ENCODE measurements at regions not wholly inside any gene's neighbourhood (a gene's known extent, or its start where the extent isn't known, plus 50 kb on each side); places are given as distances from the start of the nearest gene placed in this dataset.

DNA sequence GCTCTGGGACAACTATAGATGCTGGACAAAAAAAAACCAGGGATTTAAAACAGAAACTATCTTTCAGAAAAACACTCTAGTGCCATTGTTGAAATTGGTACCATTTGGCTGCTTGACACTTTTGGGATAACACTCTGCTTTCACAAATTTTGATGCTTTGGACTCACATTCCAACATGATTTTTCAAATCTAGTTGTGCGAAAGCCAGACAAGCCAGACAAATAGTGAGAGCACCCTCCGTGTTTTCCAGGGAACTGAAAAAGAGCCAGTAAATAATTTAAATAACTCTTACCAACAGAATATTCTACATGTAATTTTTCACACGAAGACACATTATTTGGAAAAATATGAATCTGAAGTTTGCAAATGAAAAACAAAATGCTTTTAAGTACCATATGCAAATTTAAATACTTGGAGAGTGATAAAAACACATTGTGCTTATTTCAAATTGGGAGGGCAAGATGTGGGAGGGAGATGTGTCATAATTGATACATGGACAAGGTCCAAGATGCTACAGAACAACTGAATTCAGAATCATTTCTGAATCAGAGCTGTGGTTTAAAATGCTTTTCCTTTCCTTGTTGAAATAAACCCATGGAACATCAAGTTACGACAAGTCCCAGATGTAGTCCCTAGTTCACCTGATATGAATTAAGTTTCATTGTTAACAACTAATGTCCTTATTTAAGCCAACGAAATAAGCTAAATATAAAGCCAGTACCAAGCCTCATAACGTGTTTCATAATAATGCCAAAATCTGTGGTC, 144.2 kb upstream of the SOX2 start:
- Histone ChIP-seq H4K20me1 (ENCODE audit: control insufficient read depth, insufficient read depth, low read depth, low read length) (no peaks in the 10 kb centered on the region), H3K27me3 (ENCODE audit: control insufficient read depth, low read length) (no peaks in the 10 kb centered on the region), H3F3A (ENCODE audit: control insufficient read depth, insufficient read depth) (no peaks in the 10 kb centered on the region), H3K9me2 (replicated peaks; ENCODE audit: control insufficient read depth, low read length) (no peaks in the 10 kb centered on the region), H3K27ac (ENCODE audit: low read depth, low read length) (no peak overlapping the region), H3K9me3 (ENCODE audit: control insufficient read depth, insufficient read depth, low read length) (no peaks in the 10 kb centered on the region), H3K4me2 (ENCODE audit: low read length) (no peak overlapping the region), H3K36me3 (ENCODE audit: control insufficient read depth, low read length) (no peaks in the 10 kb centered on the region), H3K4me1 (ENCODE audit: control insufficient read depth, low read length) (peaks cover 6% of the 10 kb centered on the region; the same call in 1 of the 2 replicates), H3K79me2 (ENCODE audit: control insufficient read depth, low read length) (no peaks in the 10 kb centered on the region), H3K4me3 (ENCODE audit: low read length) (no peak overlapping the region)
- TF ChIP-seq, protein P1, sequence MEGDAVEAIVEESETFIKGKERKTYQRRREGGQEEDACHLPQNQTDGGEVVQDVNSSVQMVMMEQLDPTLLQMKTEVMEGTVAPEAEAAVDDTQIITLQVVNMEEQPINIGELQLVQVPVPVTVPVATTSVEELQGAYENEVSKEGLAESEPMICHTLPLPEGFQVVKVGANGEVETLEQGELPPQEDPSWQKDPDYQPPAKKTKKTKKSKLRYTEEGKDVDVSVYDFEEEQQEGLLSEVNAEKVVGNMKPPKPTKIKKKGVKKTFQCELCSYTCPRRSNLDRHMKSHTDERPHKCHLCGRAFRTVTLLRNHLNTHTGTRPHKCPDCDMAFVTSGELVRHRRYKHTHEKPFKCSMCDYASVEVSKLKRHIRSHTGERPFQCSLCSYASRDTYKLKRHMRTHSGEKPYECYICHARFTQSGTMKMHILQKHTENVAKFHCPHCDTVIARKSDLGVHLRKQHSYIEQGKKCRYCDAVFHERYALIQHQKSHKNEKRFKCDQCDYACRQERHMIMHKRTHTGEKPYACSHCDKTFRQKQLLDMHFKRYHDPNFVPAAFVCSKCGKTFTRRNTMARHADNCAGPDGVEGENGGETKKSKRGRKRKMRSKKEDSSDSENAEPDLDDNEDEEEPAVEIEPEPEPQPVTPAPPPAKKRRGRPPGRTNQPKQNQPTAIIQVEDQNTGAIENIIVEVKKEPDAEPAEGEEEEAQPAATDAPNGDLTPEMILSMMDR (IDR thresholded peaks at IDR 0.05; ENCODE audit: low read depth, low read length, poor library complexity, severe bottlenecking), result no peak
- no peak for TF ChIP-seq EZH2phosphoT487 (IDR thresholded peaks at IDR 0.05; ENCODE audit: borderline replicate concordance, low read length)

DNA sequence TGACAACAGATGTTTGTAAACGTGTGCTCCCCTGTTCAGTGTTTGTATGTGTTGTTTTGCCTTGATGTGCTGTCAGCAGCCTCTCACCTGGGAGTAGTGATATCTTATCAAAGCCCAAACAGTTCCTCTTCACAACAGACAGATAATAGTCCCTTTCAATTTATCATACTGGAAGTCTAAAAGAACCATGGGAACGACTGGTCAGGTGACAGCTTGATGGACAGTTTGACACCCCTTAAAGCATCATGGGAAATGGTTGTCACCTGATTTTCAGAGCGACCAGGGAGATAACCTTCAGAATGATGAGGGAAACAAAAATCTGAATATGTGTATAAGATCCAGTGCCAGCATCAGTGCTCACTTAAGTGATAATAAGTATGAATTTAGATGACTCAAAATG, 146.3 kb upstream of the SOX2 start:
- Histone ChIP-seq H3K9me2 (replicated peaks; ENCODE audit: control insufficient read depth, low read length) (no peaks in the 10 kb centered on the region), H3K27ac (ENCODE audit: low read depth, low read length) (no peak overlapping the region), H3K4me2 (ENCODE audit: low read length) (no peak overlapping the region), H3K79me2 (ENCODE audit: control insufficient read depth, low read length) (no peaks in the 10 kb centered on the region), H3F3A (ENCODE audit: control insufficient read depth, insufficient read depth) (no peaks in the 10 kb centered on the region), H4K20me1 (ENCODE audit: control insufficient read depth, insufficient read depth, low read depth, low read length) (no peaks in the 10 kb centered on the region), H3K36me3 (ENCODE audit: control insufficient read depth, low read length) (no peaks in the 10 kb centered on the region), H3K27me3 (ENCODE audit: control insufficient read depth, low read length) (no peaks in the 10 kb centered on the region), H3K9me3 (ENCODE audit: control insufficient read depth, insufficient read depth, low read length) (no peaks in the 10 kb centered on the region), H3K4me3 (ENCODE audit: low read length) (no peak overlapping the region), H3K4me1 (ENCODE audit: control insufficient read depth, low read length) (peaks cover 13% of the 10 kb centered on the region)
- TF ChIP-seq EZH2phosphoT487 (IDR thresholded peaks at IDR 0.05; ENCODE audit: borderline replicate concordance, low read length), result no peak

DNA sequence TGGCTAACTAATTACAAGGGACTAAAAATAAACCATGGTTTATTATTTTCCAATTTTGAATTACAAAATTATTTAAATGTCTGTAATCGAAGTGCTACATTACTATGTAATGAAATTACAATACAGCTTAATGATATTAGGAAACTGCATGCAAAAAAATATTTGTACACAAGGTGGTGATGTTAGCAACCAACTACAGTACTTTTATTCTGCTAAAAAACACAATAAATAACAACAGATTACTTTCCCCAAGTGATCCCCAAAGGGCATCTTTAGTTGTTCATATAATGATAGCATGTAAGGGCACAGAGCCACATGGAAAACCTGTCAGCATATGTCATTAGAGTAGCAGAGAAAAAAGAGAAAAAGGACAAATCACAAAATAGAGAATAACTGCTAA, 147.5 kb upstream of the SOX2 start:
- H3K4me1 ChIP-seq (ENCODE audit: control insufficient read depth, low read length), result peaks cover 14% of the 10 kb centered on the region

More for the DNA sequence above, 147.5 kb upstream of the SOX2 start:
- TF ChIP-seq, protein P1 (IDR thresholded peaks at IDR 0.05; ENCODE audit: low read depth, low read length, poor library complexity, severe bottlenecking), result peak; percentile 22
- no peak for TF ChIP-seq EZH2phosphoT487 (IDR thresholded peaks at IDR 0.05; ENCODE audit: borderline replicate concordance, low read length)
- H3K4me3 ChIP-seq (ENCODE audit: low read length), result no peak overlapping the region
- no peak overlapping the region for H3K27ac ChIP-seq (ENCODE audit: low read depth, low read length)
- H3K9me3 ChIP-seq (ENCODE audit: control insufficient read depth, insufficient read depth, low read length), result no peaks in the 10 kb centered on the region
- no peaks in the 10 kb centered on the region for H4K20me1 ChIP-seq (ENCODE audit: control insufficient read depth, insufficient read depth, low read depth, low read length)
- no peak overlapping the region for H3K4me2 ChIP-seq (ENCODE audit: low read length)
- H3F3A ChIP-seq (ENCODE audit: control insufficient read depth, insufficient read depth), result no peaks in the 10 kb centered on the region
- H3K36me3 ChIP-seq (ENCODE audit: control insufficient read depth, low read length), result no peaks in the 10 kb centered on the region
- no peaks in the 10 kb centered on the region for H3K79me2 ChIP-seq (ENCODE audit: control insufficient read depth, low read length)
- H3K27me3 ChIP-seq (ENCODE audit: control insufficient read depth, low read length), result no peaks in the 10 kb centered on the region
- H3K9me2 ChIP-seq (replicated peaks; ENCODE audit: control insufficient read depth, low read length), result no peaks in the 10 kb centered on the region
